ENCODE measurements at regions not wholly inside any gene's neighbourhood (a gene's known extent, or its start where the extent isn't known, plus 50 kb on each side); places are given as distances from the start of the nearest gene placed in this dataset.

DNA sequence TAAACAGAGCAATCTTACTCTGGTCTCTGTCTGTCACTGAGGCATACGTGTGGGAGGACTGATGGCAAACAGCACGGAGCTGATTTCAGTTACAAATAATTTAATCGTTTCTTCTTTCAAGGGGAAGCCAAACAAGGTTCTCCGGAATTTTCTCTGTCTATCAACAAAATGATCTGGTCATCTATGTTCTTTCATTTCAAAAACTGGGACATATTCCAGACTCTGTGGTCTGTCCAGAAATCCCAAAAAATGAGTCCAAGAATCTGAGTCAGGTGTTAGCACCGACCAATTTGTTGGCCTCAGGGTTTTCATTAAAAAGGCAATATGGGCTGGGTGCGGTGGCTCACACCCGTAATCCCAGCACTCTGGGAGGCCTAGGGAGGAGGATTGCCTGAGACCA, 69.9 kb upstream of the ZNF608 start:
- DNase-seq (no peak), ATAC-seq (no peak)
- Histone ChIP-seq H3K27ac (no peak overlapping the region), H3K4me3 (no peak overlapping the region), H3K9me3 (no peaks in the 10 kb centered on the region), H3K4me1 (no peaks in the 10 kb centered on the region), H3K36me3 (no peaks in the 10 kb centered on the region), H3K27me3 (ENCODE audit: low read depth) (no peaks in the 10 kb centered on the region)
- intact Hi-C loops (cut with DNase I), result no loop called here
- TF ChIP-seq, protein P1, sequence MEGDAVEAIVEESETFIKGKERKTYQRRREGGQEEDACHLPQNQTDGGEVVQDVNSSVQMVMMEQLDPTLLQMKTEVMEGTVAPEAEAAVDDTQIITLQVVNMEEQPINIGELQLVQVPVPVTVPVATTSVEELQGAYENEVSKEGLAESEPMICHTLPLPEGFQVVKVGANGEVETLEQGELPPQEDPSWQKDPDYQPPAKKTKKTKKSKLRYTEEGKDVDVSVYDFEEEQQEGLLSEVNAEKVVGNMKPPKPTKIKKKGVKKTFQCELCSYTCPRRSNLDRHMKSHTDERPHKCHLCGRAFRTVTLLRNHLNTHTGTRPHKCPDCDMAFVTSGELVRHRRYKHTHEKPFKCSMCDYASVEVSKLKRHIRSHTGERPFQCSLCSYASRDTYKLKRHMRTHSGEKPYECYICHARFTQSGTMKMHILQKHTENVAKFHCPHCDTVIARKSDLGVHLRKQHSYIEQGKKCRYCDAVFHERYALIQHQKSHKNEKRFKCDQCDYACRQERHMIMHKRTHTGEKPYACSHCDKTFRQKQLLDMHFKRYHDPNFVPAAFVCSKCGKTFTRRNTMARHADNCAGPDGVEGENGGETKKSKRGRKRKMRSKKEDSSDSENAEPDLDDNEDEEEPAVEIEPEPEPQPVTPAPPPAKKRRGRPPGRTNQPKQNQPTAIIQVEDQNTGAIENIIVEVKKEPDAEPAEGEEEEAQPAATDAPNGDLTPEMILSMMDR (IDR thresholded peaks at IDR 0.05), result no peak

DNA sequence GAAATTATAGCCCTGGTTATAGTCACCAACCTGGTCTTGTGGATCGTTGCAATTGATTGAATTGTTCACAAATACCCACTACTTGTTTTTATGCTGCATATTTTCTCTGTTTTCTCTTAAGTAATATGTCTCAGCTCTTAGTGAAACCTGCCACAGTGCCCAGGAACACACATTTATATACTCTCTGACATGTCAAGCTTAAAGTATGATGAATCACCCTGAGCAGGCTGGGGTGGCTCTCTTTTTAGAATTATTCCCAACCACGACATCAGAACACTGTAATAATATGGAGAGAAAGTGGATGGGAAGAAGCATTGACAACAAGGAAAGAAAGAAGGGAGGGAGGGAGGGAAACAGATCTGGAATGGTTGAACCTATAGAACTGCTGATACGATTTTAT, 72.8 kb upstream of the ZNF608 start:
- Histone ChIP-seq H3K9me3 (no peaks in the 10 kb centered on the region), H3K27me3 (ENCODE audit: low read depth) (no peaks in the 10 kb centered on the region), H3K36me3 (no peaks in the 10 kb centered on the region), H3K4me3 (no peak overlapping the region), H3K27ac (no peak overlapping the region), H3K4me1 (no peaks in the 10 kb centered on the region)
- TF ChIP-seq, protein P1 (IDR thresholded peaks at IDR 0.05), result no peak
- no peak for DNase-seq
- no peak for ATAC-seq
- intact Hi-C loops (cut with DNase I), result no loop called here

- Histone ChIP-seq H3K27me3 (ENCODE audit: low read depth) (no peaks in the 10 kb centered on the region), H3K4me1 (peaks cover 9% of the 10 kb centered on the region), H3K27ac (no peak overlapping the region), H3K36me3 (no peaks in the 10 kb centered on the region), H3K9me3 (no peaks in the 10 kb centered on the region), H3K4me3 (no peak overlapping the region)
- TF ChIP-seq, protein P1 (IDR thresholded peaks at IDR 0.05), result no peak
- intact Hi-C loops (cut with DNase I), result no loop called here
- ATAC-seq (no peak), DNase-seq (no peak)
Observed at GRCh38 chr5:124822647-124823046, 76.2 kb upstream of the ZNF608 start.

- no peak overlapping the region for H3K27ac ChIP-seq
- H3K4me3 ChIP-seq, result no peak overlapping the region
- no peaks in the 10 kb centered on the region for H3K9me3 ChIP-seq
- DNase-seq, result no peak
- intact Hi-C loops (cut with DNase I), result no loop called here
- H3K27me3 ChIP-seq (ENCODE audit: low read depth), result no peaks in the 10 kb centered on the region
- peaks cover 9% of the 10 kb centered on the region for H3K4me1 ChIP-seq
- peak in 1 of 2 donors; percentile 37 for ATAC-seq
- TF ChIP-seq, protein P1 (IDR thresholded peaks at IDR 0.05), result no peak
- H3K36me3 ChIP-seq, result no peaks in the 10 kb centered on the region
Observed at GRCh38 chr5:124823380-124823779, 76.9 kb upstream of the ZNF608 start.

GRCh38 chr5:124824637-124825158, 78.3 kb upstream of the ZNF608 start:
- Histone ChIP-seq H3K9me3 (no peaks in the 10 kb centered on the region), H3K36me3 (no peaks in the 10 kb centered on the region), H3K27ac (no peak overlapping the region), H3K4me1 (peaks cover 9% of the 10 kb centered on the region), H3K4me3 (no peak overlapping the region), H3K27me3 (ENCODE audit: low read depth) (no peaks in the 10 kb centered on the region)
- ATAC-seq, result peak in 1 of 2 donors; percentile 79
- DNase-seq, result no peak
- TF ChIP-seq, protein P1 (IDR thresholded peaks at IDR 0.05), result no peak
- intact Hi-C loops (cut with DNase I), result no loop called here
